Smooth muscle cell (in vitro differentiated cells): ENCODE measurements at regions not wholly inside any gene's neighbourhood (a gene's known extent, or its start where the extent isn't known, plus 50 kb on each side); places are given as distances from the start of the nearest gene placed in this dataset.

ENCODE experiments used
- DNase-seq: peaks from one replicate; lab custom pipeline; 2025; ENCODE audit not compliant: unreplicated experiment; lab: John Stamatoyannopoulos, UW
- H2AFZ ChIP-seq: fragments of 200-600 bp; sonication (generic); 2 replicates; pipeline ENCODE4 v1.6.0; 2016; ENCODE audit warnings: antibody characterized with exemption, low read depth, mild to moderate bottlenecking
- H3F3A ChIP-seq: fragments of 200-600 bp; sonication (generic); 2 replicates; pipeline ENCODE4 v1.6.0; 2017; ENCODE audit warnings: antibody characterized with exemption, low read depth
- H3K27ac ChIP-seq: fragments of 200-600 bp; sonication (generic); 2 replicates; pipeline ENCODE4 v1.5.1; 2016; ENCODE audit warnings: low read depth, mild to moderate bottlenecking
- H3K27me3 ChIP-seq: fragments of 200-600 bp; sonication (generic); 2 replicates; pipeline ENCODE4 v1.6.1; 2016; ENCODE audit warnings: low read depth, mild to moderate bottlenecking
- H3K36me3 ChIP-seq: fragments of 200-600 bp; sonication (generic); 2 replicates; pipeline ENCODE4 v1.5.1; 2016; ENCODE audit warnings: low read depth
- H3K4me1 ChIP-seq: fragments of 200-600 bp; sonication (generic); 2 replicates; pipeline ENCODE4 v1.5.1; 2016; ENCODE audit warnings: low read depth
- H3K4me2 ChIP-seq: fragments of 200-600 bp; sonication (generic); 2 replicates; pipeline ENCODE4 v1.6.0; 2016; ENCODE audit warnings: mild to moderate bottlenecking
- H3K4me3 ChIP-seq: fragments of 200-600 bp; sonication (generic); 2 replicates; pipeline ENCODE4 v1.5.1; 2016; ENCODE audit warnings: mild to moderate bottlenecking
- H3K79me2 ChIP-seq: fragments of 200-600 bp; sonication (generic); 2 replicates; pipeline ENCODE4 v1.6.0; 2016; ENCODE audit warnings: low read depth, mild to moderate bottlenecking
- H3K9ac ChIP-seq: fragments of 200-600 bp; sonication (generic); 2 replicates; pipeline ENCODE4 v1.6.0; 2016; ENCODE audit warnings: low read depth
- H3K9me3 ChIP-seq: fragments of 200-600 bp; sonication (generic); replicated peaks from 2 replicates; pipeline ENCODE4 v1.5.1; 2016; ENCODE audit warnings: low read depth
- H4K20me1 ChIP-seq: fragments of 200-600 bp; sonication (generic); 2 replicates; pipeline ENCODE4 v1.6.0; 2016; ENCODE audit warnings: low read depth
- WGBS: methylation state at CpG from one replicate; pipeline ENCODE4 v1.1.7; 2016; ENCODE audit warnings: low lambda C conversion rate; 5-methylcytosine and 5-hydroxymethylcytosine counted together
- TF ChIP-seq, protein P1 (sequence below): fragments of 200-600 bp; sonication (generic); IDR thresholded peaks from 2 replicates; pipeline ENCODE4 v1.5.1; 2017; ENCODE audit warnings: borderline replicate concordance, mild to moderate bottlenecking, antibody characterized with exemption; ENCODE audit not compliant: insufficient read depth, poor library complexity, severe bottlenecking

DNA sequence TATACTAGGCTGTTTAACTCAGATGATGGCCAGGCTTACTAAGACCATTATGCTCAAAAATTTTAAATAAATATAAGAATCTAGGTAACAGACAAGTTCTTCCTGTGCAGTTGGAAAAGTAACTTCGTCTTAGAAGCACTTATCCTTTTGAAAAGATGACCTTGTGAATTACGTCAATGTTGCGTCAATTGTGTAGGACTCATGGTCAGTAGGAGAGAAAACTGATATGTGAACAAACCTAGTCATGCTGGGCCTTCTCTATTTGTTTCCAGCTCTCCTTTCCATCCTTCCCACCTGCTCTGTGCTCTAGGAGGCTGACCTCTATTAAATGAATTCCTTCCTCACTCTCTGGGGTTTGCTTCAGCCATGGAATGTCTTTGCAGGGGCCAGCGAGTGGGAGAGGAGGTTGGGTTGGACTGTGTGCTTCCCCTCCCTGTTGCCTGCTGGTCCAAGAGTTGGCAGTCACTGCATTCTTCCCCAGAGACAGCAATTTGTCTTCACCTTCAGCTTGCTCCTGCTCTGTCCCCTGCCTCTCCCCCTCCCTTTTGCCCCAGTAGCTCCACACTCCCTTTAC, 128.0 kb upstream of the TNFAIP3 start:
- TF ChIP-seq, protein P1, sequence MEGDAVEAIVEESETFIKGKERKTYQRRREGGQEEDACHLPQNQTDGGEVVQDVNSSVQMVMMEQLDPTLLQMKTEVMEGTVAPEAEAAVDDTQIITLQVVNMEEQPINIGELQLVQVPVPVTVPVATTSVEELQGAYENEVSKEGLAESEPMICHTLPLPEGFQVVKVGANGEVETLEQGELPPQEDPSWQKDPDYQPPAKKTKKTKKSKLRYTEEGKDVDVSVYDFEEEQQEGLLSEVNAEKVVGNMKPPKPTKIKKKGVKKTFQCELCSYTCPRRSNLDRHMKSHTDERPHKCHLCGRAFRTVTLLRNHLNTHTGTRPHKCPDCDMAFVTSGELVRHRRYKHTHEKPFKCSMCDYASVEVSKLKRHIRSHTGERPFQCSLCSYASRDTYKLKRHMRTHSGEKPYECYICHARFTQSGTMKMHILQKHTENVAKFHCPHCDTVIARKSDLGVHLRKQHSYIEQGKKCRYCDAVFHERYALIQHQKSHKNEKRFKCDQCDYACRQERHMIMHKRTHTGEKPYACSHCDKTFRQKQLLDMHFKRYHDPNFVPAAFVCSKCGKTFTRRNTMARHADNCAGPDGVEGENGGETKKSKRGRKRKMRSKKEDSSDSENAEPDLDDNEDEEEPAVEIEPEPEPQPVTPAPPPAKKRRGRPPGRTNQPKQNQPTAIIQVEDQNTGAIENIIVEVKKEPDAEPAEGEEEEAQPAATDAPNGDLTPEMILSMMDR = no peak
- Histone ChIP-seq H2AFZ (no peak overlapping the region), H3K9ac (no peak overlapping the region), H4K20me1 (no peaks in the 10 kb centered on the region), H3K36me3 (no peaks in the 10 kb centered on the region), H3K27me3 (no peaks in the 10 kb centered on the region), H3K9me3 (no peaks in the 10 kb centered on the region), H3K4me3 (no peak overlapping the region), H3K4me2 (no peak overlapping the region), H3F3A (no peaks in the 10 kb centered on the region), H3K79me2 (no peaks in the 10 kb centered on the region), H3K4me1 (no peaks in the 10 kb centered on the region), H3K27ac (peak overlapping the region; percentile 78)
- DNase-seq = no peak
- 95% methylated on average over 4 of the region's 4 CpGs for WGBS

DNA sequence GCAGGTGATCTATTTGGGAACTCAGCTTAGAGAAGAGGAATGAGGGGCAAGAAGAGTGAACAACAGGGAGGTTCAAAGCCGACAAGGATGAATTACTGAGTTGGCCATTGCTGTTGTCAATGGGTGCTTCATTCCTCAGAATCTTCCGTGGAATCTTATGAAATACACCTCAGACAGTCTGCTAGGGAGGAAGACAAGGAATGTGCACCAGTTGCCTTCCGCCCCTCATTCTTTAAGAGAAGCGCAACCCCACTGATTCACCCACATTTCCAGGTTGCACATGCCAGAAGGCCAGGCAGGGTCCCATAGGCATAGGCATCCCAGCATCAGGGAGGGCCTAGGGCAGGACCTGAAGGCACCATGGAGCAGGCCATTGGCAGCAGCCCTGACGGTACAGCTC, 127.5 kb upstream of the TNFAIP3 start:
- H3K4me3 ChIP-seq = no peak overlapping the region
- H3K36me3 ChIP-seq = no peaks in the 10 kb centered on the region
- no peaks in the 10 kb centered on the region for H4K20me1 ChIP-seq
- H3F3A ChIP-seq = no peaks in the 10 kb centered on the region
- DNase-seq = no peak
- no peaks in the 10 kb centered on the region for H3K9me3 ChIP-seq
- no peak overlapping the region for H3K4me2 ChIP-seq
- H3K79me2 ChIP-seq = no peaks in the 10 kb centered on the region
- H3K27ac ChIP-seq = no peak overlapping the region
- H3K4me1 ChIP-seq = no peaks in the 10 kb centered on the region
- no peaks in the 10 kb centered on the region for H3K27me3 ChIP-seq
- no peak overlapping the region for H2AFZ ChIP-seq
- no peak overlapping the region for H3K9ac ChIP-seq
- WGBS = 98% methylated on average over 5 of the region's 5 CpGs
- TF ChIP-seq, protein P1 = no peak

DNA sequence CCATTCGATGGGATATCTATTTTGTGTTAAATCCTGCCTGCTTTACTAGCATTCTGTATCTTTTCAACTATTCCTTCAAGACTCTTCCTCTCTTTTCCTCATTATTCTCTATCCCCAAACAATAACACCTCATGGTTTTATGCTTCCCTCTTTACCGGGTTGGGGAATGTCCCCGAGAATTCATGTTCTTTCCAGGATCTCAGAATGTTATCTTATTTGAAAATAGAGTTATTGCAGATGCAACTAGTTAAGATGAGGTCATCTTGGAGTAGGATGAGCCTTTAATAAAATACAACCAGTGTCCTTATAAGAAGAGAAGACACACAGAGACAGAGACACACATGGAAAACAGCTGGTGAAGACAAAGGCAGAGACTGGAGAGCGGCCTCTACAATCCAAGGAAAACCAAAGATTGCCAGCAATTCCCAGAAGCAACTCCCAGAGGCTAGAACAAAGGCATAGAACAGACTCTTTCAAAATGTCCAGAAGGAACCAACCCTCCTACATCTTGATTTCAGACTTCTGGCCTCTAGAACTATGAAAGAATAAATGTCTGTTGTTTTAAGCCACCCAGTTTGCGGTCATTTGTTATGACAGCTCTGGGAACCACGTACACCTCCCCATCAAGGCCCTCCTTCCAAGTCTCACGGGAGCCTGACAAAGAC, 126.8 kb upstream of the TNFAIP3 start:
- Histone ChIP-seq H3K27me3 (no peaks in the 10 kb centered on the region), H3K27ac (no peak overlapping the region), H3F3A (no peaks in the 10 kb centered on the region), H3K9me3 (no peaks in the 10 kb centered on the region), H2AFZ (no peak overlapping the region), H3K36me3 (no peaks in the 10 kb centered on the region), H3K4me2 (no peak overlapping the region), H3K4me1 (no peaks in the 10 kb centered on the region), H3K79me2 (no peaks in the 10 kb centered on the region), H3K9ac (no peak overlapping the region), H4K20me1 (no peaks in the 10 kb centered on the region), H3K4me3 (no peak overlapping the region)
- WGBS = 91% methylated on average over 7 of the region's 7 CpGs
- DNase-seq = no peak
- TF ChIP-seq, protein P1 = no peak
